HFF-Myc (cell line): ENCODE measurements at regions not wholly inside any gene's neighbourhood (a gene's known extent, or its start where the extent isn't known, plus 50 kb on each side); places are given as distances from the start of the nearest gene placed in this dataset.

Source experiments
- DNase-seq: peaks from one replicate; pipeline ENCODE4 v3.0.0-alpha.2; 2011; ENCODE audit warnings: low read depth; ENCODE audit errors: extremely low read depth
- H3K4me3 ChIP-seq: replicated peaks from 2 replicates; pipeline ENCODE4 v1.5.1; 2011; ENCODE audit warnings: low read depth, mild to moderate bottlenecking, control low read depth, low read length
- CTCF ChIP-seq: IDR thresholded peaks from 2 replicates; pipeline ENCODE4 v1.5.1; 2012; ENCODE audit warnings: mild to moderate bottlenecking, low read depth, low read length, control low read depth; ENCODE audit errors: missing control alignments

- H3K4me3 ChIP-seq, result no peak overlapping the region
- DNase-seq, result no peak
- TF ChIP-seq CTCF, result no peak
Measured at GRCh38 chr7:27299861-27300260, 57.3 kb downstream of the EVX1 start.

DNA sequence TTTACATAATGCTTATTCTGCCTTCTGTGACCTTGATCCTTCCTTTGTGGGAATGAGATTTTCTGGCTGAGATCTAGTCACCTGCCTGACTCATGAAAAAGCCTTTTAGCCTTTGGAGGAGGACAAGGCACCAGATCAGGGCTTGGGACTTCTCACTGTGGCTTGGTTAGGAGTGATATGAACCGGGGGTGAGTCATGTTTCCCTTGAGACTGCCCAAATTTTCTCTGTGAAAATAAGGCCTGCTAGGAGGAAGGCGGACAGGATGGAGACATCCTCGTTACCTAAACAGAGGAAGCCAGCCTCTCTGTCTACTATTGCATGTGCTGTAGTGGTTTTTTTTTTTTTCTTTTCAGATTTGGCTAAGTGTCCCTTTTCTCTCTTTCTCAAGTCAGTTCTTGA, 57.8 kb downstream of the EVX1 start:
- no peak for DNase-seq
- no peak overlapping the region for H3K4me3 ChIP-seq
- no peak for TF ChIP-seq CTCF

DNA sequence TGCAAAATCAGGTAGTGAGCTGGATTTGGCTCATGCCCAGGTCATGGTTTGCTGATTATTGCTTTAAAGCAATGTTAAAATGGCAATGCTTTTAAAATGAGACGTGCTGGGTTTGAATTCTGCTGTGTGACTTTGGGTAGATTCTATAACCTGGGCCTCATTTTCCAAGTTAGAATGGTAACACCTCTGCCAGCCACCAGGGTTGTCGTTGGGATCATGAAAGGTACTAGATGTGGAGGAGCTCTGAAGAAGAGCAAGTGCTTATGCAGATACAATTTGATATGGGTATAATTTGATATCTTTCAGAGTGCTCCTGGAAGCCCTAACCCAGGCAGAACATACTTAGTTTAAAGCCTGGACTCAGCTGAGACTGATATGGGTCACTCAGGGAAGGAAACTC, 60.0 kb downstream of the EVX1 start:
- DNase-seq, result no peak
- H3K4me3 ChIP-seq, result no peak overlapping the region
- TF ChIP-seq CTCF, result no peak

DNA sequence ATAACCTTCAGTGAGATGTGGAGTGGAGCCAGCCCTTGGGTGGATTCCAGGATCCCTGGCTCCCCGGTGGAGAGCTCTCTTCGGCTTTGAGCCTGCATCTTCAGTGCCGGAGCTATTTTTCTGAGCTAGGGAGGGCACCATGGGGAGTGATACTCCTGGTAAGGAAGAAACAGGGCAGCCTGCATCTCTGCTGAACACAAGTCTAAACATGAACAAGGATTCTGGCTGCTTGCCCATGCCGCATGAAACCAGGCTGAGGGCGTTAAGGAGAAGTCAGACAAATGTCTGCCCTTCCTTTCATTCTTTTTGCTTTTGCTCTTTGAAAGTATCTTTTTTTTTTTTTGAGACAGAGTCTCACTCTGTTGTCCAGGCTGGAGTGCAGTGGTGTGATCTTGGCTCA, 60.4 kb downstream of the EVX1 start:
- no peak for DNase-seq
- no peak overlapping the region for H3K4me3 ChIP-seq
- no peak for TF ChIP-seq CTCF

- no peak overlapping the region for H3K4me3 ChIP-seq
- no peak for DNase-seq
- TF ChIP-seq CTCF, result no peak
Measured at GRCh38 chr7:27305854-27306253, 63.3 kb downstream of the EVX1 start.

- DNase-seq, result no peak
- no peak for TF ChIP-seq CTCF
- no peak overlapping the region for H3K4me3 ChIP-seq
Measured at GRCh38 chr7:27312820-27313219, 70.2 kb downstream of the EVX1 start.

DNA sequence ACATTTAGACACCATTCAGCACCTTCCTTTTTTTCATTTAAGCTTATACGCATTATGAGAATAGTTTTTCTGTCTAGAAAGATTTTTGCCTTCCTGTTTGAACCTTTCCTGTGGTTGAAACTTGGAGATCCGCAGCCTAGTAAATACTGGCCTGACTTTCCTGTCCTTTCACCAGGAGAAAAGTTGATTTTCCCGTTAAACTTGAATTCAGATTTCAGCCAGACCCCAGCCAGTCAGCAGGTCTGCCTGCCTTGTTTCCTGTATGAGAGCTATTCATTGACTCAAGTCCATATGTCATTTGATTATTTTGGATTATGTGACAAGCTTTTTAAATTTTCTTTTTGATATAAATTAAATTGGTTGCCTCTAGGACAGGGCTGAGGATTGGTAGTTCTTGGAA, 71.5 kb downstream of the EVX1 start:
- no peak overlapping the region for H3K4me3 ChIP-seq
- DNase-seq, result no peak
- TF ChIP-seq CTCF, result no peak
